ENCODE measurements at regions not wholly inside any gene's neighbourhood (a gene's known extent, or its start where the extent isn't known, plus 50 kb on each side); places are given as distances from the start of the nearest gene placed in this dataset.
"Not testable (repeated sequence)": the region's sequence is repeated elsewhere in the genome, so short reads cannot be mapped to it uniquely, and the experiment has no call there.

- DNase-seq (ENCODE audit: extremely low read depth in 1 of 2, low read depth in 1 of 2): no peak
These were observed 215.6 kb downstream of the RPLP1 start for GRCh38 chr15:69668039-69668705.

GRCh38 chr15:69668963-69669362 is 216.3 kb downstream of the RPLP1 start:
- peak in 1 of 2 donors; percentile 22 for DNase-seq (ENCODE audit: extremely low read depth in 1 of 2, low read depth in 1 of 2)

GRCh38 chr15:69669446-69669845 is 216.8 kb downstream of the RPLP1 start:
- DNase-seq (ENCODE audit: extremely low read depth in 1 of 2, low read depth in 1 of 2): no peak

GRCh38 chr15:69673291-69673881 is 220.8 kb downstream of the RPLP1 start:
- no peak for DNase-seq (ENCODE audit: extremely low read depth in 1 of 2, low read depth in 1 of 2)

- no peak for DNase-seq (ENCODE audit: extremely low read depth in 1 of 2, low read depth in 1 of 2)
These were observed 223.1 kb downstream of the RPLP1 start for GRCh38 chr15:69675731-69676130.

GRCh38 chr15:69677403-69677802 is 224.8 kb downstream of the RPLP1 start:
- no peak for DNase-seq (ENCODE audit: extremely low read depth in 1 of 2, low read depth in 1 of 2)

- DNase-seq (ENCODE audit: extremely low read depth in 1 of 2, low read depth in 1 of 2): peak; percentile 47 to 68
These were observed 227.1 kb downstream of the RPLP1 start for GRCh38 chr15:69679623-69680228.

GRCh38 chr15:69684823-69685222 is 232.2 kb downstream of the RPLP1 start:
- DNase-seq (ENCODE audit: extremely low read depth in 1 of 2, low read depth in 1 of 2): not testable (repeated sequence)

GRCh38 chr15:69685512-69686452 is 233.2 kb downstream of the RPLP1 start:
- no peak for DNase-seq (ENCODE audit: extremely low read depth in 1 of 2, low read depth in 1 of 2)

- no peak for DNase-seq (ENCODE audit: extremely low read depth in 1 of 2, low read depth in 1 of 2)
These were observed 234.0 kb downstream of the RPLP1 start for GRCh38 chr15:69686626-69687025.

GRCh38 chr15:69689133-69689532 is 236.5 kb downstream of the RPLP1 start:
- DNase-seq (ENCODE audit: extremely low read depth in 1 of 2, low read depth in 1 of 2): no peak

- DNase-seq (ENCODE audit: extremely low read depth in 1 of 2, low read depth in 1 of 2): no peak
These were observed 238.8 kb downstream of the RPLP1 start for GRCh38 chr15:69691307-69692015.

GRCh38 chr15:69692342-69692741 is 239.7 kb downstream of the RPLP1 start:
- no peak for DNase-seq (ENCODE audit: extremely low read depth in 1 of 2, low read depth in 1 of 2)

- no peak for DNase-seq (ENCODE audit: extremely low read depth in 1 of 2, low read depth in 1 of 2)
These were observed 240.4 kb downstream of the RPLP1 start for GRCh38 chr15:69693059-69693458.

- DNase-seq (ENCODE audit: extremely low read depth in 1 of 2, low read depth in 1 of 2): no peak
These were observed 244.3 kb downstream of the RPLP1 start for GRCh38 chr15:69696946-69697345.

GRCh38 chr15:69697916-69698315 is 245.3 kb downstream of the RPLP1 start:
- DNase-seq (ENCODE audit: extremely low read depth in 1 of 2, low read depth in 1 of 2): no peak

GRCh38 chr15:69699096-69699495 is 246.5 kb downstream of the RPLP1 start:
- no peak for DNase-seq (ENCODE audit: extremely low read depth in 1 of 2, low read depth in 1 of 2)

- no peak for DNase-seq (ENCODE audit: extremely low read depth in 1 of 2, low read depth in 1 of 2)
These were observed 247.8 kb downstream of the RPLP1 start for GRCh38 chr15:69700380-69700779.

- no peak for DNase-seq (ENCODE audit: extremely low read depth in 1 of 2, low read depth in 1 of 2)
These were observed 248.6 kb downstream of the RPLP1 start for GRCh38 chr15:69701198-69701597.

- no peak for DNase-seq (ENCODE audit: extremely low read depth in 1 of 2, low read depth in 1 of 2)
These were observed 251.0 kb downstream of the RPLP1 start for GRCh38 chr15:69703532-69704187.

Measured in stimulated activated CD8-positive, alpha-beta memory T cell treated with anti-CD3 and anti-CD28 coated beads, Interleukin-7, amount 100 ng/mL, for 48 hours (primary cell).